CD4-positive, alpha-beta T cell (primary cell): ENCODE measurements at regions not wholly inside any gene's neighbourhood (a gene's known extent, or its start where the extent isn't known, plus 50 kb on each side); places are given as distances from the start of the nearest gene placed in this dataset.

ENCODE experiments used
- ATAC-seq: fragments of 200-7000 bp; cut with Tn5 transposase; one replicate; pipeline ENCODE4 v1.10.0; 2022; ENCODE audit warnings: mild to moderate bottlenecking; ENCODE audit not compliant: poor library complexity
- CTCF ChIA-PET: fragments of 350-600 bp; sonication (Branson Sonifier 250); formaldehyde crosslinking; loops from one replicate; lab custom pipeline; 2021; ENCODE audit warnings: antibody characterized with exemption, inconsistent platforms; lab: Charles Lee
- POLR2A ChIA-PET: fragments of 350-600 bp; sonication (Branson Sonifier 250); formaldehyde crosslinking; loops from one replicate; lab custom pipeline; 2021; ENCODE audit warnings: antibody characterized with exemption, inconsistent platforms; lab: Charles Lee
- DNase-seq, 14 experiments: peaks; one replicate each; pipeline ENCODE4 v3.0.0-alpha.2; 2013 to 2020; ENCODE audit warnings: mixed read lengths in 2 of 14
- H3K27ac ChIP-seq, 2 donors: one replicate each; pipeline versions ENCODE4 v1.5.1 to v1.7.0; 2013; ENCODE audit warnings: low read length in 2 of 2, low read depth in 1 of 2, mild to moderate bottlenecking in 1 of 2
- H3K27me3 ChIP-seq, 2 experiments: 1 replicate in 1 of 2; 2 replicates in 1 of 2; pipeline versions ENCODE4 v1.6.1 to v1.7.0; 2013; ENCODE audit warnings: low read length in 2 of 2, control low read depth in 1 of 2, mild to moderate bottlenecking in 1 of 2, moderate library complexity in 1 of 2; ENCODE audit not compliant: insufficient read depth in 2 of 2, control insufficient read depth in 1 of 2
- H3K36me3 ChIP-seq: one replicate; pipeline ENCODE4 v1.6.1; 2013; ENCODE audit warnings: low read length, control low read depth; ENCODE audit not compliant: insufficient read depth
- H3K4me1 ChIP-seq: one replicate; pipeline ENCODE4 v1.6.1; 2013; ENCODE audit warnings: low read length, control low read depth; ENCODE audit not compliant: insufficient read depth
- H3K4me3 ChIP-seq: one replicate; pipeline ENCODE4 v1.5.1; 2013; ENCODE audit warnings: mild to moderate bottlenecking, low read length, moderate library complexity
- H3K9me3 ChIP-seq, 2 experiments: 1 replicate in 1 of 2; 2 replicates in 1 of 2; pipeline versions ENCODE4 v1.6.1 to v1.7.0; 2013; ENCODE audit warnings: low read length in 2 of 2, mild to moderate bottlenecking in 2 of 2, control low read depth in 1 of 2, moderate library complexity in 1 of 2; ENCODE audit not compliant: control insufficient read depth in 1 of 2, insufficient read depth in 1 of 2
- H3K27ac Mint-ChIP-seq: one replicate; pipeline ENCODE4 v1.8.0; 2020; ENCODE audit warnings: mixed read lengths
- H3K27me3 Mint-ChIP-seq: one replicate; pipeline ENCODE4 v1.8.0; 2021; ENCODE audit warnings: mixed read lengths
- H3K36me3 Mint-ChIP-seq: one replicate; pipeline ENCODE4 v1.8.0; 2021; ENCODE audit warnings: low read depth, mixed read lengths
- H3K4me1 Mint-ChIP-seq: one replicate; pipeline ENCODE4 v1.8.0; 2021; ENCODE audit warnings: low read depth, mixed read lengths
- H3K4me3 Mint-ChIP-seq: one replicate; pipeline ENCODE4 v1.8.0; 2020; ENCODE audit warnings: mild to moderate bottlenecking, mixed read lengths
- H3K9me3 Mint-ChIP-seq: one replicate; pipeline ENCODE4 v1.8.0; 2020; ENCODE audit warnings: mixed read lengths
- CTCF ChIP-seq: fragments of 200-600 bp; IDR thresholded peaks from one replicate; pipeline ENCODE4 v1.8.0; 2022; ENCODE audit warnings: antibody characterized with exemption, mild to moderate bottlenecking
- intact Hi-C, 2 experiments: fragments of 100-400 bp; cut with DNase I in 1 of 2; cut with micrococcal nuclease in 1 of 2; formaldehyde crosslinking; loops; one replicate each; pipeline versions ENCODE4 v1.15.1 to v1.9.0; 2023 to 2025; cut with DNase I, micrococcal nuclease

GRCh38 chr18:70622622-70623419 lies 334.0 kb downstream of the SOCS6 start:
- ChIA-PET CTCF (interaction anchor here (0.6 to 1.4 kb wide), 2 partner anchors 50 to 85 kb away, joined by 3 read pairs; no protein-coding TSS in a partner anchor), POLR2A (interaction anchor here (1.6 to 3.6 kb wide), 4 partner anchors 13 to 50 kb away, joined by 7 to 30 read pairs (median 20); no protein-coding TSS in a partner anchor)
- Histone ChIP-seq H3K36me3 (no peaks in the 10 kb centered on the region), H3K9me3 (no peaks in the 10 kb centered on the region), H3K4me1 (peaks cover 32% of the 10 kb centered on the region), H3K27ac (no peak overlapping the region), H3K4me3 (no peak overlapping the region), H3K27me3 (no peaks in the 10 kb centered on the region)
- intact Hi-C loops = loop anchor here in 1 of 2 experiments (5.0 kb wide), 1 partner anchor 34 kb away; no protein-coding TSS in a partner anchor
- ATAC-seq = no peak
- Mint-ChIP-seq H3K4me1 (peaks cover 82% of the 10 kb centered on the region), H3K4me3 (peak overlapping the region; percentile 32), H3K27ac (peak overlapping the region; percentile 95), H3K9me3 (peaks cover 9% of the 10 kb centered on the region), H3K36me3 (peaks cover 14% of the 10 kb centered on the region), H3K27me3 (no peaks in the 10 kb centered on the region)
- no peak for DNase-seq
- no peak for TF ChIP-seq CTCF

- H3K9me3 Mint-ChIP-seq = peaks cover 9% of the 10 kb centered on the region
- CTCF ChIA-PET = interaction anchor here (1.4 to 1.5 kb wide), 2 partner anchors 23 to 51 kb away, joined by 3 to 5 read pairs; no protein-coding TSS in a partner anchor
- H3K27ac Mint-ChIP-seq = peak overlapping the region; percentile 95
- intact Hi-C loops = loop anchor here in 1 of 2 experiments (5.0 kb wide), 1 partner anchor 36 kb away; no protein-coding TSS in a partner anchor
- no peaks in the 10 kb centered on the region for H3K9me3 ChIP-seq
- peak overlapping the region; percentile 47 to 66 for H3K27ac ChIP-seq
- peak overlapping the region; percentile 31 for H3K4me3 ChIP-seq
- TF ChIP-seq CTCF = no peak
- H3K4me1 ChIP-seq = peaks cover 32% of the 10 kb centered on the region
- peaks cover 71% of the 10 kb centered on the region for H3K4me1 Mint-ChIP-seq
- DNase-seq = peak in 12 of 14 experiments; percentile 9 to 60 (median 32)
- H3K27me3 Mint-ChIP-seq = no peaks in the 10 kb centered on the region
- H3K36me3 Mint-ChIP-seq = peaks cover 14% of the 10 kb centered on the region
- ATAC-seq = peak; percentile 86
- peak overlapping the region; percentile 85 for H3K4me3 Mint-ChIP-seq
- POLR2A ChIA-PET = interaction anchor here (0.7 to 3.6 kb wide), 12 partner anchors 12 to 161 kb away, joined by 3 to 30 read pairs (median 6); no protein-coding TSS in a partner anchor
- no peaks in the 10 kb centered on the region for H3K36me3 ChIP-seq
- no peaks in the 10 kb centered on the region for H3K27me3 ChIP-seq
These were observed 332.9 kb downstream of the SOCS6 start for GRCh38 chr18:70621710-70622109.

GRCh38 chr18:70620837-70621612 lies 332.2 kb downstream of the SOCS6 start:
- POLR2A ChIA-PET = interaction anchor here (0.7 to 3.6 kb wide), 12 partner anchors 12 to 161 kb away, joined by 3 to 30 read pairs (median 6); no protein-coding TSS in a partner anchor
- peaks cover 69% of the 10 kb centered on the region for H3K4me1 Mint-ChIP-seq

More at GRCh38 chr18:70620837-70621612, 332.2 kb downstream of the SOCS6 start:
- intact Hi-C loops = loop anchor here in 1 of 2 experiments (5.0 kb wide), 1 partner anchor 36 kb away; no protein-coding TSS in a partner anchor
- DNase-seq (no peak), ATAC-seq (no peak)
- peak overlapping the region; percentile 85 for H3K4me3 Mint-ChIP-seq
- peaks cover 9% of the 10 kb centered on the region for H3K9me3 Mint-ChIP-seq
- Histone ChIP-seq H3K27ac (peak overlapping the region; percentile 47 to 66), H3K9me3 (peaks cover 0 to 5% of the 10 kb centered on the region in 2 experiments), H3K27me3 (no peaks in the 10 kb centered on the region), H3K4me1 (peaks cover 29% of the 10 kb centered on the region), H3K4me3 (peak overlapping the region; percentile 31), H3K36me3 (no peaks in the 10 kb centered on the region)
- peaks cover 14% of the 10 kb centered on the region for H3K36me3 Mint-ChIP-seq
- no peaks in the 10 kb centered on the region for H3K27me3 Mint-ChIP-seq
- H3K27ac Mint-ChIP-seq = peak overlapping the region; percentile 95
- CTCF ChIA-PET = interaction anchor here (1.5 kb wide), 1 partner anchor 22 kb away, joined by 5 read pairs; no protein-coding TSS in a partner anchor
- TF ChIP-seq CTCF = no peak
